Right lobe of liver (tissue), 6 donors: ENCODE measurements at regions not wholly inside any gene's neighbourhood (a gene's known extent, or its start where the extent isn't known, plus 50 kb on each side); places are given as distances from the start of the nearest gene placed in this dataset.

Experiments used
- ATAC-seq, 4 donors: fragments of 200-7000 bp; cut with Tn5 transposase; one replicate each; pipeline ENCODE4 v1.9.1; 2020; ENCODE audit warnings: mild to moderate bottlenecking in 4 of 4, moderate library complexity in 4 of 4
- DNase-seq, 3 donors: peaks; one replicate each; pipeline ENCODE4 v3.0.0-alpha.2; 2020
- H3K27ac ChIP-seq, 3 donors: fragments of 200-600 bp; one replicate each; pipeline ENCODE4 v1.8.0; 2022
- H3K27me3 ChIP-seq, 2 donors: fragments of 200-600 bp; one replicate each; pipeline ENCODE4 v1.8.0; 2022
- H3K36me3 ChIP-seq, 4 donors: fragments of 200-600 bp; sonication (generic) in 1 of 4; one replicate each; pipeline versions ENCODE4 v1.5.1 to v1.8.0; 2017 to 2022; ENCODE audit warnings: control low read depth in 1 of 4
- H3K4me1 ChIP-seq, 4 donors: fragments of 200-600 bp; sonication (generic) in 1 of 4; one replicate each; pipeline versions ENCODE4 v1.5.1 to v1.8.0; 2017 to 2022; ENCODE audit warnings: control low read depth in 1 of 4
- H3K4me3 ChIP-seq, 3 donors: fragments of 200-600 bp; one replicate each; pipeline ENCODE4 v1.8.0; 2022
- H3K9me3 ChIP-seq, 4 donors: fragments of 200-600 bp; sonication (generic) in 1 of 4; one replicate each; pipeline versions ENCODE4 v1.5.1 to v1.8.0; 2017 to 2022; ENCODE audit warnings: control low read depth in 1 of 4
- CTCF ChIP-seq, 4 donors: fragments of 200-600 bp in 3 of 4; fragments of 450-650 bp in 1 of 4; IDR thresholded peaks; one replicate each; pipeline versions ENCODE4 v1.5.1 to v1.8.0; 2016 to 2022; ENCODE audit warnings: antibody characterized with exemption in 4 of 4, mild to moderate bottlenecking in 2 of 4
- POLR2A ChIP-seq: fragments of 450-650 bp; IDR thresholded peaks from one replicate; pipeline ENCODE4 v1.6.1; 2017; ENCODE audit warnings: antibody characterized with exemption, mild to moderate bottlenecking
- WGBS: methylation state at CpG from one replicate; pipeline ENCODE4 v1.1.6; 2018; ENCODE audit warnings: low coverage, low lambda C conversion rate; ENCODE audit not compliant: insufficient coverage; ENCODE audit errors: missing lambda C conversion rate; 5-methylcytosine and 5-hydroxymethylcytosine counted together
- intact Hi-C, 2 donors: fragments of 100-400 bp; cut with DNase I; formaldehyde crosslinking; loops; one replicate each; pipeline versions ENCODE4 v1.11.2 to v1.14.1; 2022
- donor health status: DM: no; HTN: yes; CAD: no.
- donor health status: DM: no; HTN: no; CAD: no.
- donor health status: DM: no; HTN: no; CAD: no.
- donor health status: DM: no; HTN: yes; CAD: no.
- donor health status: DM: no; HTN: yes; CAD: no.

- no peaks in the 10 kb centered on the region for H3K36me3 ChIP-seq
- H3K9me3 ChIP-seq: no peaks in the 10 kb centered on the region
- intact Hi-C loops: no loop called here
- no peak for ATAC-seq
- no peak overlapping the region for H3K27ac ChIP-seq
- no peaks in the 10 kb centered on the region for H3K27me3 ChIP-seq
- WGBS: 69% methylated on average over 6 of the region's 8 CpGs
- no peak overlapping the region for H3K4me3 ChIP-seq
- TF ChIP-seq CTCF (IDR thresholded peaks at IDR 0.05) (no peak), POLR2A (no peak)
- no peak for DNase-seq
- H3K4me1 ChIP-seq: no peaks in the 10 kb centered on the region
These were observed 180.2 kb downstream of the CHST1 start for GRCh38 chr11:45485070-45485707.

DNA sequence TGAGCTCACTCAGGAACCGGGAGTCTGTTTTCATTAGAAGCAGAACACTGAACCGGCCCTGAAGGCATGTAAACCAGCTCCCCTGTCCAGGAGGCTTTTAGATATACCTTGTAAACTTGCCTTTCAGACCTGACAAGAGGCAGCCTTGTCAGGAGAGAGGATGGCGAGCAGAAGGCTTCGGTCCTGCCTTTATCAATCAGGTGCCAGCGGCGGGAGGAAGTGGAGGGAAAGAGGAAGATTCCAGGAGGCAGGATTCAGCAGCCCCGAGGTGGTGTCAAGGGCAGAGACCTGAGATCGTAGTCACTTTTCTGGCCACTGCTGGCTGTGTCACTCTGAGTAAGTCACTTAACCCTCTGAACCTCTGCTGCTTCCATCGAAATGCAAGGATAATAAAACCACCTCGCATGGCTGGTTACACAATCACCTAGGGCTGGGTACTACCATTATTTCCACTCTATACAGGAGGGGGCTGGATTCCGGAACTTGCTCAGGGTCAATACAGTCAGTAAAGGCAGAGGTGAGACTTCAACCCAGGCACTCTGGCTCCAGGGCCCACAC is 181.0 kb downstream of the CHST1 start:
- WGBS: 44% methylated on average over 11 of the region's 11 CpGs
- H3K27me3 ChIP-seq: no peaks in the 10 kb centered on the region
- intact Hi-C loops: no loop called here
- no peak overlapping the region for H3K4me3 ChIP-seq
- H3K27ac ChIP-seq: no peak overlapping the region
- no peaks in the 10 kb centered on the region for H3K36me3 ChIP-seq
- no peaks in the 10 kb centered on the region for H3K9me3 ChIP-seq
- no peaks in the 10 kb centered on the region for H3K4me1 ChIP-seq
- DNase-seq (no peak), ATAC-seq (no peak)
- TF ChIP-seq POLR2A (no peak), CTCF (IDR thresholded peaks at IDR 0.05) (no peak)

DNA sequence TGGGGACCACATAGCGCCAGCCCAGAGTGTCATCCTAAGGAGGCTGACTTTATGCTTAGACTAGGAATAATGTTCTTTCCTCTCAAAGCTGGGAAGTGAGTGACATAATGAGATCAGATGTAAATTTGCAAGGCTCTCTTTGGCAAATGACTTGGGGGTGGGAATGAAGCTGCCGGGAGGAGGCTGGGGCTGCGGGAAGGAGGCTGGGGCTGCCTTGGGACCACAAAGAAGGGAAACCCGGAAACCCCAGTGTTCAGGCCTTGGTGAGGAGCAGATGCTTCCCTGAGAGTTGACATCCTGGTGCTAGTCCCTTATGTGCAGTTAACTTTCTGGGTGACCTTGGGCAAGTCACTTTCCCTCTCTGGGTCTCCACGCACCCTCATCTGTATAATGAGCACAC is 182.0 kb downstream of the CHST1 start:
- TF ChIP-seq CTCF (IDR thresholded peaks at IDR 0.05) (no peak), POLR2A (no peak)
- no peak overlapping the region for H3K4me3 ChIP-seq
- ATAC-seq: no peak
- H3K9me3 ChIP-seq: no peaks in the 10 kb centered on the region
- H3K27me3 ChIP-seq: no peaks in the 10 kb centered on the region
- H3K4me1 ChIP-seq: no peaks in the 10 kb centered on the region
- WGBS: 50% methylated on average over 1 of the region's 5 CpGs
- intact Hi-C loops: no loop called here
- no peak overlapping the region for H3K27ac ChIP-seq
- DNase-seq: no peak
- no peaks in the 10 kb centered on the region for H3K36me3 ChIP-seq

GRCh38 chr11:45482331-45482730 is 183.1 kb downstream of the CHST1 start:
- Histone ChIP-seq H3K4me1 (no peaks in the 10 kb centered on the region), H3K4me3 (no peak overlapping the region), H3K27ac (no peak overlapping the region), H3K9me3 (no peaks in the 10 kb centered on the region), H3K36me3 (no peaks in the 10 kb centered on the region), H3K27me3 (no peaks in the 10 kb centered on the region)
- intact Hi-C loops: no loop called here
- 58% methylated on average over 5 of the region's 7 CpGs for WGBS
- no peak for DNase-seq
- TF ChIP-seq POLR2A: no peak
- no peak for TF ChIP-seq CTCF (IDR thresholded peaks at IDR 0.05)
- no peak for ATAC-seq
